WERI-Rb-1 (cell line): ENCODE measurements at regions not wholly inside any gene's neighbourhood (a gene's known extent, or its start where the extent isn't known, plus 50 kb on each side); places are given as distances from the start of the nearest gene placed in this dataset.
A peak's percentile ranks its signal among the peaks of the same experiment; 100 is the strongest.

Experiments used
- DNase-seq: peaks from one replicate; pipeline ENCODE4 v3.0.0-alpha.2; 2020
- H3K27ac ChIP-seq: fragments of 250-450 bp; sonication (Bioruptor Pico); 2 replicates; pipeline ENCODE4 v1.5.1; 2020; ENCODE audit warnings: mild to moderate bottlenecking, moderate library complexity
- H3K27me3 ChIP-seq: fragments of 250-450 bp; sonication (Bioruptor Pico); 2 replicates; pipeline ENCODE4 v1.5.1; 2021; ENCODE audit warnings: mild to moderate bottlenecking, low read depth, moderate library complexity; ENCODE audit not compliant: insufficient read depth, severe bottlenecking
- H3K36me3 ChIP-seq: fragments of 250-450 bp; sonication (Bioruptor Pico); 2 replicates; pipeline ENCODE4 v1.5.1; 2020; ENCODE audit warnings: mild to moderate bottlenecking, moderate library complexity
- H3K4me3 ChIP-seq: 2 replicates; pipeline ENCODE4 v1.5.1; 2011; ENCODE audit warnings: low read depth, mild to moderate bottlenecking, control low read depth, low read length
- H3K9me3 ChIP-seq: fragments of 250-450 bp; sonication (Bioruptor Pico); 2 replicates; pipeline ENCODE4 v1.5.1; 2021; ENCODE audit warnings: mild to moderate bottlenecking, moderate library complexity; ENCODE audit not compliant: severe bottlenecking
- CTCF ChIP-seq: IDR thresholded peaks from 2 replicates; pipeline ENCODE4 v1.5.1; 2011; ENCODE audit warnings: low read depth, mild to moderate bottlenecking, control low read depth, inconsistent platforms, low read length

DNA sequence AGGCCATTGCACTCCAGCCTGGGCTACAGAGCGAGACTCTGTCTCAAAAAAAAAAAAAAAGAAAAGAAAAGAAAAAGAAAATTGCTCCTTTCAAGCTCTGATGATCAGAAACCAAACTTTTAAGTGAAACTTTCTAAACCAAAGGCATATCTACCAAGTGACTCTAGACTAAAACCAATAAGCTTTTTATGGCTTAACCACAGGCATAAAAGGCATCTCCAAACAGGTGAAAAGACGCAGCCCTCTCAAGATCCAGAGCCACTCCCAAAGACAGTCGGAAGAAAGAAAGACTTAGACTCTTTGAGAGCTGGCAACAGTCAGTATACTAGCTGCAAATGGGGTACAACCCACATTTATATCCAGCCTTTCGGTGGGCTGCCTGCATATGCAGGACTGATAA is 117.1 kb upstream of the AP1S2 start:
- no peak for TF ChIP-seq CTCF
- H3K27ac ChIP-seq = no peak overlapping the region
- peaks cover 53% of the 10 kb centered on the region for H3K27me3 ChIP-seq
- no peak overlapping the region for H3K4me3 ChIP-seq
- H3K36me3 ChIP-seq = no peaks in the 10 kb centered on the region
- DNase-seq = no peak
- H3K9me3 ChIP-seq = no peaks in the 10 kb centered on the region

DNA sequence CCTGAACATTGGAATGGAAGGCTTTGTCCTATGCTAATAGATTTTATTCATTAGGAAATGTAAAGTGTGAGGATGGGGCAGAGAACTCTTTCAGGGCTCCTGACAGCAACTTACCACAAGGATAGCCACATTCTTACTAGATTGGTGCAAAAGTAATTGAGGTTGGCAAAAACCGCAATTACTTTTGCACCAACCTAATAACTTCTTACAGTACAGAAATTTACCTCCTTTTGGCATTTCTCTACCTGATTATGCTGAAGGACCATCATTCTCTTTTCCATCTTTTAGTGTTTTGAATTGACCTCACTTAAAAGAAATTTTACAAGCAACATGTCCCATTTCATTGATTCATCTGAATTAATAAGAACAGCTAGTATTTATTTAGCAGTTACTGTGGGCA is 109.2 kb upstream of the AP1S2 start:
- TF ChIP-seq CTCF = no peak
- Histone ChIP-seq H3K4me3 (no peak overlapping the region), H3K27ac (no peak overlapping the region), H3K36me3 (no peaks in the 10 kb centered on the region), H3K9me3 (no peaks in the 10 kb centered on the region), H3K27me3 (peaks cover 48% of the 10 kb centered on the region)
- DNase-seq = no peak

DNA sequence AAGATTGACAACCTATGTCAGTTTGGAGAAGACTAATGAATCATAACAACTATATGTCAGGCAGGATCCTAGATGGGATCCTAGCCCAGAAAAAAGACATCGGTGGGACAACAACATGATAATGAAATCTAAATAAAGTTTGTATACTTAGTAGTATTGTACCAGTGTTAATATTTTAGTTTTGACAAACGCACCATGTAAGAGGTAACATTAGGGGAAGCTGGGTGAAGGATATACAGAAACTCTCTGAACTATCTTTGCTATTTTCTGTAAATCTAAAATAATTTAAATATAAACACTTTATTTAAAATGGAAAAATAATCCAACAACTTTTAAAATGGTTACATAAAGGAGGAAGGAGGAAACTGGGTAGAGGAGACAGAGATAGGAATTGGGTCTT is 105.6 kb upstream of the AP1S2 start:
- no peak for DNase-seq
- no peak for TF ChIP-seq CTCF
- H3K36me3 ChIP-seq = no peaks in the 10 kb centered on the region
- no peak overlapping the region for H3K4me3 ChIP-seq
- H3K9me3 ChIP-seq = no peaks in the 10 kb centered on the region
- peaks cover 49% of the 10 kb centered on the region for H3K27me3 ChIP-seq
- no peak overlapping the region for H3K27ac ChIP-seq

- peak; percentile 30 for DNase-seq
- no peaks in the 10 kb centered on the region for H3K36me3 ChIP-seq
- no peaks in the 10 kb centered on the region for H3K9me3 ChIP-seq
- H3K27me3 ChIP-seq = peaks cover 55% of the 10 kb centered on the region
- H3K27ac ChIP-seq = no peak overlapping the region
- H3K4me3 ChIP-seq = no peak overlapping the region
- no peak for TF ChIP-seq CTCF
These were observed 102.1 kb upstream of the AP1S2 start for GRCh38 chrX:15956681-15957080.

GRCh38 chrX:15953801-15954200 is 99.2 kb upstream of the AP1S2 start:
- Histone ChIP-seq H3K27ac (no peak overlapping the region), H3K4me3 (no peak overlapping the region), H3K9me3 (no peaks in the 10 kb centered on the region), H3K36me3 (no peaks in the 10 kb centered on the region), H3K27me3 (peaks cover 62% of the 10 kb centered on the region)
- no peak for TF ChIP-seq CTCF
- no peak for DNase-seq

DNA sequence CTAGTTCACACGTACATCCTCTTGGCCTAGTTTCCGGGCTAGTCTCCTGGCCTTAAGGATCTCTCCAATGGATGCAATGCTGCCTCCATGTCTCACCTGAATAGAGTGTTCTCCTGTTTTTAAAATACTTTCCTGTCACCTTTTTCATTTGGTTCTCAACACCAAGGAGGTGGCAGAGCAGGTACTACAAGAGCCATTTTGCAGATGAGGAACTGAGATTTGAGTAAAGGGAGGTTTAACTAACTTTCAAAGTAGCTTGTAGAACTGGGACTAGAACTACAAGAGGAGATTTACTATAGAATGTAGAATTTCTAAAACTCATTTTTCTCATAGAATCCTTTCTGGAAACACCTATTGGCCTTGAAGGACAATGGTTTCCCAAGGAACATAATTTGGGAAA is 97.6 kb upstream of the AP1S2 start:
- DNase-seq = no peak
- Histone ChIP-seq H3K36me3 (no peaks in the 10 kb centered on the region), H3K27me3 (peaks cover 71% of the 10 kb centered on the region), H3K9me3 (no peaks in the 10 kb centered on the region), H3K27ac (no peak overlapping the region), H3K4me3 (no peak overlapping the region)
- TF ChIP-seq CTCF = no peak
